ENCODE measurements at regions not wholly inside any gene's neighbourhood (a gene's known extent, or its start where the extent isn't known, plus 50 kb on each side); places are given as distances from the start of the nearest gene placed in this dataset.

DNA sequence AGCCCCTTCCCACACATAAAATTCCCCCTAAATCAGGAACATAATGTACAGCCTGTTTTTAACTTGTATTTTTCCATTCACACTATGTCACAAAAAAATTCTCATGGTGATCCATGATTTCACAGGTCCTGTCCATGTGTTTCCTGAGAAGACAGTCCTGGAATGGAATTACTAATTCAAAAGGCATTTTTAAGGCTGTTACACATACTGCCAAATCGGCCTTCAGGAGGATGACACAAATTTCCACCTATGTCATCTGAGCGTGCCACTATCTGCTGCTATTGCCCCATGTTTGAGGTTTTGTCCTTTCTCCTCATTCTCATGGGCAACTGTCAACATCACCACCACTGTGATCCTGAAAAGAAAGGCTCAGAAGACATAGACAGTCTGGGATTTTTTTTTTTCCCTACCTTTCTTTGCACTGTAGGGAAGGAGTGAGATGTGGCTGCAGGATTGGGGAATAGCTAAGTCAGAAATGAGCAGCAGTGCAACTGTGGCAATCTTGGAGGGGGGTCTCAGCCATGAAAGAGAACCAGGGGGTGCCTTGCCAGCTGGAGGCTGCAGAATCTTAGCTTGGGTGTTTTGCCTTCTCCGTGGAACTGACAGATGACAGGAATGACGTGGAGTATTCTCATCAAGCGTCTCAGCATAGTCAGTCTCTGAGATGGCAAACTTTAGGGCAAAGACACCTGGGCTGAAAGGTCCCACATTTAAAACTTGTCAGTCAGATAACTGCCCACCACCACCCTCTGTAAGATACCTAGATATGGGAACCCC is 73.4 kb downstream of the MARCHF4 start:
- TF ChIP-seq, protein P1, sequence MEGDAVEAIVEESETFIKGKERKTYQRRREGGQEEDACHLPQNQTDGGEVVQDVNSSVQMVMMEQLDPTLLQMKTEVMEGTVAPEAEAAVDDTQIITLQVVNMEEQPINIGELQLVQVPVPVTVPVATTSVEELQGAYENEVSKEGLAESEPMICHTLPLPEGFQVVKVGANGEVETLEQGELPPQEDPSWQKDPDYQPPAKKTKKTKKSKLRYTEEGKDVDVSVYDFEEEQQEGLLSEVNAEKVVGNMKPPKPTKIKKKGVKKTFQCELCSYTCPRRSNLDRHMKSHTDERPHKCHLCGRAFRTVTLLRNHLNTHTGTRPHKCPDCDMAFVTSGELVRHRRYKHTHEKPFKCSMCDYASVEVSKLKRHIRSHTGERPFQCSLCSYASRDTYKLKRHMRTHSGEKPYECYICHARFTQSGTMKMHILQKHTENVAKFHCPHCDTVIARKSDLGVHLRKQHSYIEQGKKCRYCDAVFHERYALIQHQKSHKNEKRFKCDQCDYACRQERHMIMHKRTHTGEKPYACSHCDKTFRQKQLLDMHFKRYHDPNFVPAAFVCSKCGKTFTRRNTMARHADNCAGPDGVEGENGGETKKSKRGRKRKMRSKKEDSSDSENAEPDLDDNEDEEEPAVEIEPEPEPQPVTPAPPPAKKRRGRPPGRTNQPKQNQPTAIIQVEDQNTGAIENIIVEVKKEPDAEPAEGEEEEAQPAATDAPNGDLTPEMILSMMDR (IDR thresholded peaks at IDR 0.05; ENCODE audit: insufficient read depth, low read depth, low read length) = no peak
- no peak for TF ChIP-seq EZH2 (IDR thresholded peaks at IDR 0.05; ENCODE audit: insufficient read depth, low read length)
